NCI-H524 (cell line): ENCODE measurements at regions not wholly inside any gene's neighbourhood (a gene's known extent, or its start where the extent isn't known, plus 50 kb on each side); places are given as distances from the start of the nearest gene placed in this dataset.
"Not testable (repeated sequence)": the region's sequence is repeated elsewhere in the genome, so short reads cannot be mapped to it uniquely, and the experiment has no call there.

Experiments used
- DNase-seq, 2 experiments: peaks; one replicate each; lab custom pipeline; 2025; lab: John Stamatoyannopoulos, UW

DNA sequence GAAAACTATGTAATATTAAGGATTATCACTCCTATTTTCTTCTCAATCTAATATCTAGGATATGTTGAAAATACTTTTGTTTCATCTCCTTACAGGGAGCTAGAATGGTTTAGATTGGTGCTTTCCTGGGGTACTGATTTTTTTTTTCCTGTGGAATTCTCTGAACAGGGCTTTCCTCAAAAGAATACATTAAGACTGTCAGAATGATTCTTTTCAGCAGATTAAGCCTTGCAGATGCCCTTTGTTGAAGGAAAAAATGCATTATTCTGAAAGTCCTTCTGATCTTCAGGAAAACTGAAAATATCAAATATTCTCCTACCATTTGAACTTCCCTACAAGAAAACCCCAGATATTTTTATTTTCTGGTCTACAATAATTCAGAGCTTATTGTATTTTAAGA, 178.9 kb downstream of the SOX4 start:
- DNase-seq: no peak

DNA sequence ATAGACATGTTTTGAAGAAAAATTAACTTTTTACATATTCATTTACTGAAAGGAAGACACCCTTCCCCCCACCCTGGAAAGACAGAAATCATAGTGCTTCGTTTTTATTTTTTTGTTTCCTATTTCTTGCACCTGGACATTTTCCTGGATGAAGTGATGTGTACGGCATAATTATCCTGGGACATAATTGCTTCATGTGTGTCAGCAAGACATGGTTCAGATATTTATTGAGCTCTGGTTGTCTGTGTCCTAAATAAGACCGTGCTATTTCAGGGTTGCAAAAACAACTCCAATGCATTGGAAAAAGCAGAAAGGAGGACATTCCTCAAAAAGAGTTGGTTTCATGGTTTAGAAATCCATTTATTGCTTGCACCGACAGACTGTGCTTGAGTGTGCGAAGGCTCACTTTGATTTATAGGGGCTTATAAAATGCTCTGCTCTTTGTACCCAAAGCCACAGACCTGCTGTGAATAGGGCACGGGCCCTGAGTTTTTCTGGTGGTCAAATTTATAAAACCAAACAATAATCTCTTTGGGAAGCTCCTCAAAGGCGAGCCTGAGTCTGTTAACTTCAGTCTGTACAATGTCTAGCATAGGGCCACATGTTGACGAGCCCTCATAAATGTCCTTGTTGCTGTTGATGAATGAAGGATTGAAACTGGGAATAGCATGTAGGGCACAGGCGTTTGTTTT, 179.5 kb downstream of the SOX4 start:
- no peak for DNase-seq

GRCh38 chr6:21773576-21773968, 180.0 kb downstream of the SOX4 start:
- DNase-seq: no peak

DNA sequence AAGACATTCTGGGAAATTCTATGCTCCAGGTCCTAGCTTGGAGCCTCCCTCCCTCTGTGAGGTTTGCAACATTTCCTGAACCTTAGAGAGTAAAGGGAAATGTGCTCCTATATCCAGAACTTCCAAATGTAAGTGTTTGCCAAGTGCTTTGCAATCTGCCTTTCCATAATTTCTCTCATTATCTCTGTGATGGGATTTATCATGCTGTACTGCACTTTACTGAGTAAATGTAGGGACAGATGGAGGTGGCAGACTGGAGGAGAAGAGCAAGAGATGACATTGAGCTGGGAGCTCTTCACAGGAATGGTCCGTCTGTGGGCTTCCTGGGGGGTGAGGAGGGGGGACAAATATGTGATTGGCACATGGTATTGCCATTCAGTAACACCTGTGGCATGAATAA, 184.3 kb downstream of the SOX4 start:
- DNase-seq: peak; percentile 96 to 98

- peak; percentile 74 to 90 for DNase-seq
Observed at GRCh38 chr6:21780141-21780540, 186.6 kb downstream of the SOX4 start.

GRCh38 chr6:21780679-21781078, 187.1 kb downstream of the SOX4 start:
- no peak for DNase-seq

GRCh38 chr6:21781128-21781527, 187.6 kb downstream of the SOX4 start:
- DNase-seq: peak; percentile 19 to 20

GRCh38 chr6:21785164-21785563, 191.6 kb downstream of the SOX4 start:
- peak in 1 of 2 experiments; percentile 2 for DNase-seq

DNA sequence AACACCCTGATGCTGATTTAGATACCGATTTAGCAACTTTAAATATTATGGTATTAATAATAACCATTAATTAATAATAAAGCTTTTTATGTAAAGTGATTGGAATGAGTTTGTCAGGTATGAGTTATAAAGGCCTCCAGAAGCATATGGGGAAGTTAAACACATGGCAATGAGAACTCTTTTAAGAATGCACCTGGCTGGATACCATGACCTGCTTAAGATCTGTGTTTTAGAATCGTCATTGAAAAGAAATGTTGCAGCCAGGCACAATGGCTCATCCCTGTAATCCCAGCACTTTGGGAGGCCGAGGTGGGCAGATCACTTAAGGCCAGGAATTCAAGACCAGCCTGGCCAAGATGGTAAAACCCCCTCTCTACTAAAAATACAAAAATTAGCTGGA, 197.5 kb downstream of the SOX4 start:
- no peak for DNase-seq

DNA sequence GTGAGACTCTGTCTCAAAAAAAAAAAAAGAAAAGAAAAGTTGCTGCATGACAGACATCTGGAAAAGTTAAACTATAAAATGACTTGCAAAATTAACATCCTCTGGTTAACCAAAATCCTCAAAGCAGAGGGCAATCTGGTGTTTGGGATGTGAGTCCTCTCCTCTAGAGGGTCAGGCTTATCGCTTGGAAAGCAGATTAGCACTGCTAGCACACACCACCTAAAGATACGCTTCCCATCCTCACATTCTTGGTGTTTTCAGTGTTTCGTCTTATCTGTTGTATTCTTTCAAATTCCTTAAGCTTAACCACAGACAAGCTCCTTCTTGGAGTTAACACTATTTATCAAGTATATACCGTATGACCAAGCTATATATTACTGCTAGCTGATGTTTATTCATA, 198.0 kb downstream of the SOX4 start:
- DNase-seq: no peak

DNA sequence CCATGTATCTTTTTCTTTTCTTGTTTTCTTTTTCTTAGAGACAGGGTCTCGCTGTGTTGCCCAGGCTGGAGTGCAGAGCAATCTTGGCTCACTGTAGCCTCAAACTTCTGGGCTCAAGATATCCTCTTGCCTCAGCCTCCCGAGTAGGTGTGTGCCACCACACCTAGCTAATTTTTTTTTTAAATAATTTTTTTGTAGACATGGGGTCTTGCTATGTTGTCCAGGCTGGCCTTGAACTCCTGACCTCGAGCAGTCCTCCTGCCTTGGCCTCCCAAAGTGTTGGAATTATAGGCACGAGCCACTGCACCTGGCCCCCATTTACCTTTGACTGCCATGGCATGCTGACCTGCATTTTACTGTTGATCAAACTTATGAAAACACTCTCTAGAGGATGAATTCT, 198.6 kb downstream of the SOX4 start:
- no peak for DNase-seq

GRCh38 chr6:21796979-21797378, 203.4 kb downstream of the SOX4 start:
- DNase-seq: not testable (repeated sequence)

- DNase-seq: no peak
Observed at GRCh38 chr6:21798468-21798867, 204.9 kb downstream of the SOX4 start.

DNA sequence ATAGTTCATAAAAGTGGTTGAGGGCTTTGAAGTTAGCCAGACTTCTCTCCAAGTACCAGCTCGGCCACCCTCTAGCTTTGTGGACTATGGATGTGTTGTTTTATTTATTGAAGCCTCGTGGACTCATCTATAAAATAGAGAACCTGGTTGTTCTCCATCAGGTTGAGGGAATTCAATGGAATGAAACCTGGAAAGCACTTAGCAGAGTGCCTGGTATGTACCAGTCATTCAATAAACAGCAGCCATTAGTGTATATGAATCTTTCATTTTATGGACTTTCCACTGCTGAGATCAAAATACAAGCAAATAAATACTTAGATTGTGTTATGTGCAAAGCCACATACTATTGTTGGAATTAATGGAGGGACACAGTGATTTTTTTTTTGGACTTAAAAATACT, 206.8 kb downstream of the SOX4 start:
- no peak for DNase-seq

GRCh38 chr6:21800948-21801438, 207.4 kb downstream of the SOX4 start:
- peak; percentile 54 to 86 for DNase-seq

DNA sequence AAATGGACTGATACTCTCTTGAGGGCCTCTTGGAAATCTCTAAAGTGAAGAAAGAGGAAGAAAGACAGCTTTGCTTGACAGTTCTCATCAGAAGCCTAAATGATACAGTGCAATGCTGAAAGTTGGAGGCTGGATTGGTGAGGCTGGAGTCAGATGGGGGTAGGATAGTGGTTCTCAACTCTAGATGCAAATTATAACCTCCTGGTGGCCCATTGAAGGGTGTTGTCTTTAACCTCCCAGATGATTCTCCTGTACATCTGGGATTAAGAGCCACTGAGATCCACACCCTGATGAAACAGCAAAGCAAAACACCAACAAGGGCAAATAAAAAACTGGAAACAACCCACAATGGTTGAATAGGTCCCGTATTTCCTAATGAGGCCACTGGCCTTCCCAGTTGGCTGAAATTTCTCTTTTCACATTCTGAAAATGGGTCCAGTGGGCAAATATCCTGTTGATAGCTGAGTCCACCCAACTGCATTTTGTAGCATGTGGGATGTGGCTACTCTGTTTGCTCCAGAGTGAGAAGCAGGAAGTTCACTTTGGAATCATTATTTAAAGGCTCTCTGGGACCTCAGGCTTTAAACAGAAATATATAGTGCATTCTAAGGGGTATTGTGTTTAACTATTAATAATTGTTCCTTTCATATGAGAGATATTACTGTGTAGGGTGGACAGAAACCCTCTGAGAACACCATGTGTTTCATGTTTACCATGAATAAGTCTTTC, 208.1 kb downstream of the SOX4 start:
- no peak for DNase-seq

DNA sequence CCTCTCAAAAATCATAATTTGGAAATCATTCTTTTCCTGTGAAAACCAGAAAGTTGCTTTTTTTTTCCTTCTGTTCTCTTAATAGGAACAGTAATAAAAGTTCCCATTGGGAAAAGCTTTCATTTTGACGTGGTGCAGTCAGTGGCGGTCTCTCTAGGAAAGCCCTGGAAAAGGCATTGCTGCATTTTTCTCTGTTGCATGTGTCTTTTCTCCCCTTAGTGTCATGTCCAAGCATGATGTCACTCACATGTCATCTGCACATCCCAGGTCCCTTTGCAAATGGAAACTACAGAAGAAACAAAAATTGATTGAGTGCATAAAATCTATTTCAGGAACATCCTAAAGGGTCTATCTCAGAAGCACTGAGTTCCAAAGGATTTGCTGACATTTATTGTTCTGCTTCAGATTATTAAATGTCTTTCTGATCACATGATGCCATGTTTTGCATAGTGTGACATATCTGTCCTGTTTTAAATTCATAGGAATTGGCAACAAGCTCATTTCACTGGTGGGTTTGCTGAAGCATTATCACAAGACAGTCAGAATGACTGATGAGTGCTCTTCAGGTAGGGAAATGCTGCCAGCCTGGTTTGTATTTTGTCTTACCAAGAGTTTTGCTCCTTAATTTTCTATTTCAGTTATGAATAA, 208.7 kb downstream of the SOX4 start:
- DNase-seq: no peak

- no peak for DNase-seq
Observed at GRCh38 chr6:21804941-21805610, 211.5 kb downstream of the SOX4 start.

DNA sequence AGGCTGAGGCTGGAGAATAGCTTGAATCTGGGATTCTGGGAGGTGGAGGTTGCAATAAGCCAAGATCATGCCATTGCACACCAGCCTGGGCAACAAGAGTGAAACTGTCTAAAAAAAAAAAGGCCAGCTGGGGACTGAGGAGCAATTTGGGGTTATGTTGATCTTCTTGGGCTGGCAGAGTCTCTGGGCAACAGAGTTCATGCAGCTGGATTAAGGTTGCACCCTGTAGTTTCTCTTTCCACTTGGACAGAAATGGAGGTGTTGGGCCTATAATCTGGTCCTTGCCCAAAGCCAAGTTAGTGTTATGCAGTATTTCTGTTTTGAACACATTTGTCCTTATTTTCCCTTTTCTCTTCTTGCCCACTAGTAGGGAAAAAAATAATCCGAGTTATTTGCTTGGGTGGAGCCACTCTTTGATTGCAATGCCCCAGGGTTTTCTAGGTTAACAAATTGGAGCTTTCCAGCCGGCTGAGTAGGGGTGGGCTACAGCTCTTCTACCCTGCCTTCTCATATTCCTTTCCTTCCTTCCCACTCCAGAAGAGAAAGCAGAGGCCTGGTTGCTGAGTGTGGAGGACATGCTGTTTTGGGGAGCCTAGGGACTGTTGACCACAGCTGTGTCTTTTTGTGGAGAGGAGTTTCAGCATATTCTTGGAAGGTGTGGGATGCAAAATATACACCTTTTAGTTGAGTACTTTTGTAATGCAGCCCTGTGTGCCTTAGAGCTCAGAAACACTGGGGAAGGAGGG, 213.9 kb downstream of the SOX4 start:
- no peak for DNase-seq

DNA sequence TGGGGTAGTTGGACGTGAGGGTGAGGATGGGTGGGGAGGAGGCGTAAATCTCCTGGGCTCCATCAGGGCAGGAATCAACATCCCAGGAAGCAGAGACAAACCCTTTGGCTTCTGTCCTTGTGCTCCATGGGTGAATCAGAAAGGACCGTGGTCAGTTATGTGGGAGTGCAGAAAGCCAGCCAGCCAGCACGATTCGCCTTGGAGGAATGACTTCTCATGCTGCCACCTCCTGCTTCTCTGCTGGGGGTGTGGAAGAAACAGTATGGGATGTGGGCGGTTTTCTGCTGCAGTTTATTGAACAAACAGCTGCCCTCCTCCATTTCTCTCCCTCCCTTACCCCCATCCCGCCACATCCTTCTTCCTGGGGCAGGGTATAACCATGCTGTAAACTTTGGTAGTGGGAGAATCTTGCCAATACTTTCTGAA, 214.5 kb downstream of the SOX4 start:
- no peak for DNase-seq

DNA sequence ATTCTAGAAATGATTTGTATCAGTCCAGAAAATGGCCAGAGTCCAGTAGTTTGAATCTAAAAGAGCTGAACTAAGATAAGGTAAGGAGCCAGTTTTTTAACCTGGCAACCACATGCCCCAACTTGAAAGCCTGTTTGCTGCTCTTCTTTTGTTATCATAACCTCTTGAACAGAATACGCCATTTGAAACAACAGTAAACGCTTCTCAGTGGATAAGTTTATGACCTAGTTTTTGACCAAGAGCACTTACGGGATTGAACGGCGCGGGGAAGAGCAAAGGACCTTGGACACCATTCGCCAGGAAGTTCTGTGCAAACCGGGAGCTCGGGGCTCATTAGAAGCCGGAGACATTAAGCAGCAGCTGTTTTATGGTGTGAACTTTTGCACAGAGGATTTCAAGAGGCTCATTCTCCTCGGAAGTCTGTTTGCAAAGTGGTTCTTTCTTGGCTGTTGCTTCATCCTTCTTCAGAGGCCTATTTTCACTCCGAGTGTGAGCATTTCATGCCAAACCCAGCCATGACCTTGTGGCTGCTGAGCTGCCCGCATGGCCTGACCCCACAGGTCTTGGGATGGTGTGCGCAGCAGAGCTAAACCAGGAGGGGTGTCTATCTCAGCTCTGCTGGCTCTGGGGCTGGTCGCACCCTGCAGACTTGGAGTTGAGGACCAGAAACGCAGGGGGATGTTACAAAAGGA, 215.1 kb downstream of the SOX4 start:
- DNase-seq: peak in 1 of 2 experiments; percentile 36
